ENCODE measurements at regions not wholly inside any gene's neighbourhood (a gene's known extent, or its start where the extent isn't known, plus 50 kb on each side); places are given as distances from the start of the nearest gene placed in this dataset.

DNA sequence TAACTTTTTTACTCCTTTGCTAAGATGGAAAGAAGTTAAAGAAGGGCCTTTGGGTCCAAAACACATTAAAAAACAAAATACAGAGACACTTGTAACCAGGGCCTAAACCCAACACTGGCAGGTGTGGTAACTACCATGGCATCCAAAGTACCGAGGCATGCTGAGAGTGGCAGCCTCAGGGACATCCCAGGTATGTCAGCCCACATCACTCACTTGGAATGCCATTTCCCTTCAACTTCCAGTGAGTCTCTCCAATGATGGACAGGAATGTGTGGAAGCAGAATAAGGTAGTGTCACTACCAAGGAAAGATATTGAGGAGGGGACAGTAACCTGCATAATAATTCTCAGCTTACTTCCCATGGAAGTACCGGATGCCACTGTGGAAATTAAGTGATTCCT, 79.5 kb upstream of the SCOC start:
- H3K4me3 Mint-ChIP-seq: no peak overlapping the region

DNA sequence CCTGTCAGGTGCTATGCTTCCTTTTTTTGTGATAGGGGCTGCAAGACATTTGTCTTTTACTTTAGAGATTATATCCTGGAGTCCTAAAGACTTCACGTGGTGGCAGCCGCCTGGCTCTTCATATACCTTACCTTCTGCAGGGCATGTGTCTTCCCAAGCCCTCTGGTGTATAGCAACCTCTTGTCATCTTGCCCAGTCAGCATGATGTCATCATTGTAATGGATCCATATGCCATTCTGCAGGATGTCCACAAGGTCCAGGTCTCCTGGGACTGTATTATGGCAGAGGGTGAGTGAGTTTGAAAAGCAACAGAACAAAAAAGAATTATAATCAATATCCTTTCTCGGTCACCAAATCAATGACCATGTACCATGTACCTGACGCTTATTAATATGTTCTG, 82.2 kb upstream of the SCOC start:
- no peaks in the 10 kb centered on the region for H3K36me3 Mint-ChIP-seq (ENCODE audit: low read depth)
- DNase-seq (no peak), ATAC-seq (ENCODE audit: low read depth) (no peak)
- H3K27ac Mint-ChIP-seq: no peak overlapping the region
- no peaks in the 10 kb centered on the region for H3K9me3 Mint-ChIP-seq
- TF ChIP-seq, protein P1, sequence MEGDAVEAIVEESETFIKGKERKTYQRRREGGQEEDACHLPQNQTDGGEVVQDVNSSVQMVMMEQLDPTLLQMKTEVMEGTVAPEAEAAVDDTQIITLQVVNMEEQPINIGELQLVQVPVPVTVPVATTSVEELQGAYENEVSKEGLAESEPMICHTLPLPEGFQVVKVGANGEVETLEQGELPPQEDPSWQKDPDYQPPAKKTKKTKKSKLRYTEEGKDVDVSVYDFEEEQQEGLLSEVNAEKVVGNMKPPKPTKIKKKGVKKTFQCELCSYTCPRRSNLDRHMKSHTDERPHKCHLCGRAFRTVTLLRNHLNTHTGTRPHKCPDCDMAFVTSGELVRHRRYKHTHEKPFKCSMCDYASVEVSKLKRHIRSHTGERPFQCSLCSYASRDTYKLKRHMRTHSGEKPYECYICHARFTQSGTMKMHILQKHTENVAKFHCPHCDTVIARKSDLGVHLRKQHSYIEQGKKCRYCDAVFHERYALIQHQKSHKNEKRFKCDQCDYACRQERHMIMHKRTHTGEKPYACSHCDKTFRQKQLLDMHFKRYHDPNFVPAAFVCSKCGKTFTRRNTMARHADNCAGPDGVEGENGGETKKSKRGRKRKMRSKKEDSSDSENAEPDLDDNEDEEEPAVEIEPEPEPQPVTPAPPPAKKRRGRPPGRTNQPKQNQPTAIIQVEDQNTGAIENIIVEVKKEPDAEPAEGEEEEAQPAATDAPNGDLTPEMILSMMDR (IDR thresholded peaks at IDR 0.05): no peak
- CTCF ChIA-PET: no interaction called here
- no peaks in the 10 kb centered on the region for H3K4me1 Mint-ChIP-seq
- peaks cover 3% of the 10 kb centered on the region for H3K27me3 Mint-ChIP-seq
- H3K4me3 Mint-ChIP-seq: no peak overlapping the region
- intact Hi-C loops (cut with micrococcal nuclease): no loop called here
- POLR2A ChIA-PET: no interaction called here

More for the DNA sequence above, 79.5 kb upstream of the SCOC start:
- Mint-ChIP-seq H3K27ac (no peak overlapping the region), H3K4me1 (no peaks in the 10 kb centered on the region), H3K36me3 (ENCODE audit: low read depth) (no peaks in the 10 kb centered on the region), H3K9me3 (no peaks in the 10 kb centered on the region), H3K27me3 (peaks cover 3% of the 10 kb centered on the region)
- TF ChIP-seq, protein P1 (IDR thresholded peaks at IDR 0.05): no peak
- DNase-seq (no peak), ATAC-seq (ENCODE audit: low read depth) (no peak)
- ChIA-PET CTCF (no interaction called here), POLR2A (no interaction called here)
- intact Hi-C loops (cut with micrococcal nuclease): no loop called here

DNA sequence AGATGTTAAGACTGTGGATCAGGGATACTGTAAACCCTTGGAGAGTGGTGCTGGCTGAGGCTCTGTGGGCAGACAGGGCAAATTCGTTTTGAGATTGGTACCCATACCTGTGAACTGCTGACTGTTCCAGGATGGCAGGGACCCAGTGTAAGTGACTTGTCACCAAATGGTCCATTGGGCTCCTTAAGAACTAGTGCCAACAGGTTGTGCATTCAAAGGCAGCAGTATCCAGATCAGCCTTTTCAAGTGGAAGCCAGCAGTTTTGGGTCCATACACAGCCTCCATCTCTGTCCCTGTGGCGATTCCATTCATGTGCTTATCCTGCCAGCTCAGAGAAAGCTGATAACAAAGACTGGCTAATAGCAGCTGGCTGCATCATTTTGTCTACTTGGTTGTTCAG, 84.0 kb upstream of the SCOC start:
- CTCF ChIA-PET: no interaction called here
- no peak overlapping the region for H3K4me3 Mint-ChIP-seq
- ATAC-seq (ENCODE audit: low read depth) (no peak), DNase-seq (no peak)
- no peaks in the 10 kb centered on the region for H3K9me3 Mint-ChIP-seq
- no peak overlapping the region for H3K27ac Mint-ChIP-seq
- intact Hi-C loops (cut with micrococcal nuclease): no loop called here
- H3K4me1 Mint-ChIP-seq: no peaks in the 10 kb centered on the region
- H3K36me3 Mint-ChIP-seq (ENCODE audit: low read depth): no peaks in the 10 kb centered on the region
- H3K27me3 Mint-ChIP-seq: no peaks in the 10 kb centered on the region
- POLR2A ChIA-PET: no interaction called here
- TF ChIP-seq, protein P1 (IDR thresholded peaks at IDR 0.05): no peak

DNA sequence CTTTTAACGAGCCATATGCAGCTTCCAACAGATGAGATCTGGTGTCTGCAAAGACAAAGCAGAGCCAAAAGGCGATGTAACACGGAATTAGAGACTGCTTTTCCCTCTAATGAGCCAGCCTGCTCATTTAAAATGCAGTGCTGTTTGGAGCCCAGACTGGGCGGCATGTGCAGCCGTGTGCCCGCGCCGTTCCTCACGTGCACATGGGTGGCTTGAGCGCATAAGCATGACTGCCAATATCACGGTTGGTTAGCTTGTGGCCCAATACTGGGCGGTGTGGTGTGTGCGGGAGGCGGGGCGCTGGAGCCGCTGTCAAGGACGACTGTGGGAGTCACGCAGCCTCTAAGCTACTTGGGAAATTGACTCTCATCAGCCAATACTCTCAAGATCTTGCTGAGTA, 87.0 kb upstream of the SCOC start:
- Mint-ChIP-seq H3K4me1 (no peaks in the 10 kb centered on the region), H3K27me3 (peaks cover 3% of the 10 kb centered on the region)
- POLR2A ChIA-PET: no interaction called here

DNA sequence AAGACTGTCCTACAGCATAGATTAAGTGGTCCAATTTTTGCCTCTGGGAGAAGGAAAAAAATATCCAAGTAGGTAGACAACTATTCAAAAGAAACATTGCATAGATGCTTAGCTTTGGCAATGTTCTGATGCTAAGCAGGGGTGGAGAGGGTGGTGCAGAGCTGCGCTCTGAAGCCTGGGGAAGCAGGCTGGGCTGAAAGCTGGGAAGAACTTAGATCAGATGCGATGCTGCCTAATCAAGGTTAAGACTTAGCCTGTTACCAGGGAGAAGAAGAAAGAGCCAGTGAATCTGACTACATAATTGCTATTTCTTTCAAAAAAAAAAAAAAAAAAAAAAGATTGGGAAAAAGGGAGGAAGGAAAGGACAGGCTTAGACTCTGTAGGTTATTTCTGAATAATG, 89.0 kb upstream of the SCOC start:
- no peaks in the 10 kb centered on the region for H3K4me1 Mint-ChIP-seq
- DNase-seq (no peak), ATAC-seq (ENCODE audit: low read depth) (no peak)
- no peaks in the 10 kb centered on the region for H3K36me3 Mint-ChIP-seq (ENCODE audit: low read depth)
- no peak overlapping the region for H3K4me3 Mint-ChIP-seq
- ChIA-PET CTCF (no interaction called here), POLR2A (no interaction called here)
- H3K27me3 Mint-ChIP-seq: peaks cover 17% of the 10 kb centered on the region
- TF ChIP-seq, protein P1 (IDR thresholded peaks at IDR 0.05): no peak
- intact Hi-C loops (cut with micrococcal nuclease): no loop called here
- H3K9me3 Mint-ChIP-seq: no peaks in the 10 kb centered on the region
- H3K27ac Mint-ChIP-seq: no peak overlapping the region

More for the DNA sequence above, 87.0 kb upstream of the SCOC start:
- CTCF ChIA-PET: no interaction called here
- ATAC-seq (ENCODE audit: low read depth) (no peak), DNase-seq (no peak)
- H3K4me3 Mint-ChIP-seq: no peak overlapping the region
- no peaks in the 10 kb centered on the region for H3K9me3 Mint-ChIP-seq
- TF ChIP-seq, protein P1 (IDR thresholded peaks at IDR 0.05): no peak
- intact Hi-C loops (cut with micrococcal nuclease): no loop called here
- H3K27ac Mint-ChIP-seq: no peak overlapping the region
- H3K36me3 Mint-ChIP-seq (ENCODE audit: low read depth): no peaks in the 10 kb centered on the region

All from activated B cell treated with CpG ODN at 0.5 μM for 24 hours (primary cell).